Hepatocyte (in vitro differentiated cells): ENCODE measurements at regions not wholly inside any gene's neighbourhood (a gene's known extent, or its start where the extent isn't known, plus 50 kb on each side); places are given as distances from the start of the nearest gene placed in this dataset.

Source experiments
- DNase-seq: peaks from one replicate; pipeline ENCODE4 v3.0.0-alpha.2; 2016; ENCODE audit warnings: low spot score
- H2AFZ ChIP-seq: fragments of 200-600 bp; sonication (generic); 2 replicates; pipeline ENCODE4 v1.6.0; 2016; ENCODE audit warnings: antibody characterized with exemption, mild to moderate bottlenecking
- H3K27ac ChIP-seq: fragments of 200-600 bp; sonication (generic); 2 replicates; pipeline ENCODE4 v1.5.1; 2016; ENCODE audit warnings: mild to moderate bottlenecking
- H3K27me3 ChIP-seq: fragments of 200-600 bp; sonication (generic); 2 replicates; pipeline ENCODE4 v1.6.1; 2016
- H3K36me3 ChIP-seq: fragments of 200-600 bp; sonication (generic); replicated peaks from 2 replicates; pipeline ENCODE4 v1.5.1; 2016; ENCODE audit warnings: low read depth; ENCODE audit not compliant: insufficient read depth
- H3K4me1 ChIP-seq: fragments of 200-600 bp; sonication (generic); 2 replicates; pipeline ENCODE4 v1.5.1; 2016; ENCODE audit warnings: mild to moderate bottlenecking, moderate library complexity; ENCODE audit not compliant: insufficient read depth
- H3K4me2 ChIP-seq: fragments of 200-600 bp; sonication (generic); 2 replicates; pipeline ENCODE4 v1.6.0; 2016
- H3K4me3 ChIP-seq: fragments of 200-600 bp; sonication (generic); 2 replicates; pipeline ENCODE4 v1.5.1; 2016; ENCODE audit warnings: mild to moderate bottlenecking
- H3K79me2 ChIP-seq: fragments of 200-600 bp; sonication (generic); 2 replicates; pipeline ENCODE4 v1.6.0; 2017; ENCODE audit warnings: mild to moderate bottlenecking
- H3K9me2 ChIP-seq: fragments of 200-600 bp; sonication (generic); replicated peaks from 2 replicates; pipeline ENCODE4 v1.6.0; 2017; ENCODE audit warnings: mild to moderate bottlenecking; ENCODE audit not compliant: insufficient read depth
- H3K9me3 ChIP-seq: fragments of 200-600 bp; sonication (generic); 2 replicates; pipeline ENCODE4 v1.5.1; 2016; ENCODE audit warnings: low read depth, mild to moderate bottlenecking
- H4K20me1 ChIP-seq: fragments of 200-600 bp; sonication (generic); 2 replicates; pipeline ENCODE4 v1.6.0; 2016; ENCODE audit warnings: mild to moderate bottlenecking; ENCODE audit not compliant: insufficient read depth, poor library complexity, severe bottlenecking
- CTCF ChIP-seq: fragments of 200-600 bp; sonication (generic); IDR thresholded peaks from 2 replicates; pipeline ENCODE4 v1.5.1; 2016; ENCODE audit warnings: antibody characterized with exemption, mild to moderate bottlenecking; ENCODE audit not compliant: poor library complexity
- EZH2 ChIP-seq: fragments of 200-600 bp; sonication (generic); IDR thresholded peaks from 2 replicates; pipeline ENCODE4 v1.6.1; 2016; ENCODE audit warnings: antibody characterized with exemption, mild to moderate bottlenecking, borderline replicate concordance
- EZH2phosphoT487 ChIP-seq: fragments of 200-600 bp; sonication (generic); IDR thresholded peaks from one replicate; pipeline ENCODE4 v1.6.1; 2018; ENCODE audit warnings: antibody characterized with exemption, mild to moderate bottlenecking, low read depth, moderate library complexity; ENCODE audit not compliant: unreplicated experiment, severe bottlenecking
- WGBS: methylation state at CpG from one replicate; pipeline ENCODE4 v1.1.6; 2016; ENCODE audit warnings: low lambda C conversion rate; ENCODE audit errors: missing lambda C conversion rate; 5-methylcytosine and 5-hydroxymethylcytosine counted together

DNA sequence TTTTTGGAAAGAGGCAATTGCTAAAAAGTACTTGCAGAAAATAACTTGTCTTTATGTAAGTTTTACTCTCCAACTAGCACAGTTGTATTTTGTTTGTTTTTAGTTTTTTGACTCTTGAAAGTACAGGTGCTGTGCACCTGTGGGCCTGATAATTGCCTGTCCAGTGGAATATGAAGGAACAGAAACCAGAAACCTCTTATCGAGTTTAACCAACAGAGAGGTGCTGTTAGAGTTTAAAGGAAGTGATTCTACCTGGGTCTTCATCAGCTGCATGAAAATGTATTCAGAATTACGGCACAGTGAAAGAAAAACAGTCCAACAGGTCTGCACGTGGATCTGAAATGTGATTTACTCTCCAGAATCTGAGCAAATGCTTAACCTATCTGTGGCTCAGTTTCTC is 326.6 kb upstream of the POM121L12 start:
- TF ChIP-seq EZH2 (no peak), CTCF (no peak), EZH2phosphoT487 (no peak)
- Histone ChIP-seq H3K9me2 (no peaks in the 10 kb centered on the region), H3K36me3 (no peaks in the 10 kb centered on the region), H3K27me3 (no peaks in the 10 kb centered on the region), H3K27ac (no peak overlapping the region), H3K9me3 (no peaks in the 10 kb centered on the region), H4K20me1 (no peaks in the 10 kb centered on the region), H3K4me3 (no peak overlapping the region), H3K4me1 (no peaks in the 10 kb centered on the region), H3K79me2 (no peaks in the 10 kb centered on the region), H2AFZ (no peak overlapping the region), H3K4me2 (no peak overlapping the region)
- WGBS, result 79% methylated on average over 3 of the region's 3 CpGs
- no peak for DNase-seq

GRCh38 chr7:52705768-52706167 is 329.7 kb upstream of the POM121L12 start:
- DNase-seq, result no peak
- Histone ChIP-seq H3K36me3 (no peaks in the 10 kb centered on the region), H3K4me2 (no peak overlapping the region), H3K9me3 (no peaks in the 10 kb centered on the region), H3K4me1 (no peaks in the 10 kb centered on the region), H3K27me3 (no peaks in the 10 kb centered on the region), H3K4me3 (no peak overlapping the region), H4K20me1 (no peaks in the 10 kb centered on the region), H3K27ac (no peak overlapping the region), H3K79me2 (no peaks in the 10 kb centered on the region), H3K9me2 (no peaks in the 10 kb centered on the region), H2AFZ (no peak overlapping the region)
- 93% methylated on average over 2 of the region's 2 CpGs for WGBS
- TF ChIP-seq CTCF, result no peak
- no peak for TF ChIP-seq EZH2phosphoT487
- TF ChIP-seq EZH2, result no peak

DNA sequence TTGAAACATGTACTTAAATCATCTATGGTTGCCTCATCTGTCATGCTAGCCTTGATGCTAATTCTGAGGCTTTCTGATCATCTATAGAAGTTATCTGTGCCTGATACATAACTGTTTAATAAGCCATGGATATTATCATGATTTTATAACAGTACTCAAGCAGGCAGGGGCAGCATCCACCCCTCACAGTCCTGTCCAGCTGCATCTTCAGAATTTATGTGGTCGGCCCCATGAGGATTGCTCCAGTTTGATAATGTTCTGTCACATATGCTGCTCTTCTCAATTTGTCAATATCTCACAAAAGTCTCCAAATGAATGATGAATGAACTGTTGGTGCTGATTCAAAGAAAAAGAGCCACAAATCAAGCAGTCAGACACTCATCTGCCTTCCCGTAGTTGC is 335.1 kb upstream of the POM121L12 start:
- H3K4me1 ChIP-seq, result no peaks in the 10 kb centered on the region
- no peaks in the 10 kb centered on the region for H4K20me1 ChIP-seq
- H3K27ac ChIP-seq, result no peak overlapping the region
- H3K79me2 ChIP-seq, result no peaks in the 10 kb centered on the region
- no peak overlapping the region for H3K4me2 ChIP-seq
- H3K9me3 ChIP-seq, result no peaks in the 10 kb centered on the region
- H2AFZ ChIP-seq, result no peak overlapping the region
- no peak overlapping the region for H3K4me3 ChIP-seq
- H3K9me2 ChIP-seq, result no peaks in the 10 kb centered on the region
- WGBS, result 51% methylated on average over 2 of the region's 2 CpGs
- TF ChIP-seq CTCF (no peak), EZH2 (no peak), EZH2phosphoT487 (no peak)
- no peaks in the 10 kb centered on the region for H3K36me3 ChIP-seq
- no peaks in the 10 kb centered on the region for H3K27me3 ChIP-seq
- no peak for DNase-seq

- no peaks in the 10 kb centered on the region for H3K27me3 ChIP-seq
- H3K4me3 ChIP-seq, result no peak overlapping the region
- 51% methylated on average over 5 of the region's 5 CpGs for WGBS
- H4K20me1 ChIP-seq, result no peaks in the 10 kb centered on the region
- no peak overlapping the region for H2AFZ ChIP-seq
- H3K9me3 ChIP-seq, result no peaks in the 10 kb centered on the region
- H3K4me1 ChIP-seq, result no peaks in the 10 kb centered on the region
- no peaks in the 10 kb centered on the region for H3K9me2 ChIP-seq
- TF ChIP-seq EZH2phosphoT487 (no peak), EZH2 (no peak), CTCF (no peak)
- no peaks in the 10 kb centered on the region for H3K79me2 ChIP-seq
- no peak overlapping the region for H3K4me2 ChIP-seq
- DNase-seq, result no peak
- H3K27ac ChIP-seq, result no peak overlapping the region
- no peaks in the 10 kb centered on the region for H3K36me3 ChIP-seq
Observed at GRCh38 chr7:52695973-52696595, 339.3 kb upstream of the POM121L12 start.
